ENCODE measurements at regions not wholly inside any gene's neighbourhood (a gene's known extent, or its start where the extent isn't known, plus 50 kb on each side); places are given as distances from the start of the nearest gene placed in this dataset.
"Not testable (repeated sequence)": the region's sequence is repeated elsewhere in the genome, so short reads cannot be mapped to it uniquely, and the experiment has no call there.

DNA sequence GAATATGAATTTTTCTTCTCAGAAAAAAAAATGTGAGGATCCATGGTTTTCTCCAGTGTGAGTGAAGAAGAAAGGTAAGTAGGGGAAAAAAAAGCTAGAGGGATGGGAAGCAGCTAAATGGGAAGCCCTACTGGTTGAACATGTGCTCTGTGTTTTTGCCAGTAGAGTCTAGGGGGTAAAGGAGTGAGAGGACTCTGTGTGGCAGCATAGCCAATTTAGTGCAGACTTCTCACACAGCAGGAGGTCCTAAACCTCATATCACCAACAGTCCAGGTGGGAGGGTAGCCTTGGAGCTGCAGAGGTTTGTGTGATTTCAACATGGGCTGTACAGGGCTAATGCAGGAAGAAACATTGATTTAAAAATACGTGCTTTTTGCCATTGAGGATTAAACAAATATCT, 334.5 kb upstream of the SPHKAP start:
- H3K27ac ChIP-seq, result no peak overlapping the region
- no peaks in the 10 kb centered on the region for H3K4me1 ChIP-seq (ENCODE audit: insufficient read depth)
- in situ Hi-C loops (cut with MboI), result no loop called here
- H3K4me3 ChIP-seq, result no peak overlapping the region
- H2AFZ ChIP-seq, result no peak overlapping the region
- no peaks in the 10 kb centered on the region for H3K79me2 ChIP-seq (ENCODE audit: insufficient read depth)
- H3K27me3 ChIP-seq (replicated peaks; ENCODE audit: insufficient read depth), result no peaks in the 10 kb centered on the region
- H3F3A ChIP-seq (ENCODE audit: insufficient read depth), result no peaks in the 10 kb centered on the region
- TF ChIP-seq EZH2phosphoT487 (IDR thresholded peaks at IDR 0.05; ENCODE audit: insufficient read depth, low read depth) (no peak), EZH2 (IDR thresholded peaks at IDR 0.05; ENCODE audit: insufficient read depth, poor library complexity, severe bottlenecking) (no peak)
- H3K9me2 ChIP-seq (ENCODE audit: insufficient read depth), result no peaks in the 10 kb centered on the region
- no peak overlapping the region for H3K9ac ChIP-seq
- WGBS, 2 experiments (ENCODE audit: low coverage in 1 of 2, low lambda C conversion rate in 2 of 2, missing lambda C conversion rate in 2 of 2), result 81 to 88% methylated on average over 1 of the region's 1 CpG
- DNase-seq, result no peak
- no peaks in the 10 kb centered on the region for H4K20me1 ChIP-seq (ENCODE audit: insufficient read depth)
- no peaks in the 10 kb centered on the region for H3K36me3 ChIP-seq (ENCODE audit: low read depth)
- H3K4me2 ChIP-seq (ENCODE audit: unreplicated experiment), result no peak overlapping the region
- no peaks in the 10 kb centered on the region for H3K9me3 ChIP-seq (ENCODE audit: low read depth)

DNA sequence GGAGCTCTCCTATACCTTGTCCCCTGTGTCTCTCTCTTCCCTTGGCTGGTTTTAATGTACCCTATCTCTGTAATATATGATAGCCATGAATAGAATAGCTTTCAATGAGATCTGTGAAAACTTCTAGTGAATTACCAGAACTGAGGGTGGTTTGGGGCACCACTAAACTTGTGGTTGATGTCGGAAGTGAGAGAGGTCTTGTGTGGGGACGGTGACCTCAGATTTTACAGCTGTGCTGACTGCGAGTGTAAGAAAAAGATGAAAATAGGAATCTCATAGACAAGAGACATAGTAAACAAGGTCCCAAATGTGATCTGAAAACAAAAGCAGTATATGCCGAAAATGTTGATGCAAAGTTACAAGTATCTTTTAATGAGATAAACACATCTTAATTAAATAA, 332.0 kb upstream of the SPHKAP start:
- H3K4me1 ChIP-seq (ENCODE audit: insufficient read depth); H3K9me3 ChIP-seq (ENCODE audit: low read depth); H3K27ac ChIP-seq; H3K79me2 ChIP-seq (ENCODE audit: insufficient read depth); H3K9me2 ChIP-seq (ENCODE audit: insufficient read depth); H2AFZ ChIP-seq; H3K4me2 ChIP-seq (ENCODE audit: unreplicated experiment); H3K27me3 ChIP-seq (replicated peaks; ENCODE audit: insufficient read depth); H3F3A ChIP-seq (ENCODE audit: insufficient read depth); DNase-seq; in situ Hi-C loops (cut with MboI); H3K36me3 ChIP-seq (ENCODE audit: low read depth); H3K4me3 ChIP-seq; H3K9ac ChIP-seq; H4K20me1 ChIP-seq (ENCODE audit: insufficient read depth): not testable (repeated sequence)
- WGBS, 2 experiments (ENCODE audit: low coverage in 1 of 2, low lambda C conversion rate in 2 of 2, missing lambda C conversion rate in 2 of 2), result 92 to 93% methylated on average over 4 of the region's 4 CpGs

- H2AFZ ChIP-seq, result no peak overlapping the region
- WGBS, 2 experiments (ENCODE audit: low coverage in 1 of 2, low lambda C conversion rate in 2 of 2, missing lambda C conversion rate in 2 of 2), result 54 to 56% methylated on average over 2 of the region's 2 CpGs
- in situ Hi-C loops (cut with MboI), result no loop called here
- no peaks in the 10 kb centered on the region for H3K36me3 ChIP-seq (ENCODE audit: low read depth)
- H3K4me3 ChIP-seq, result no peak overlapping the region
- H3K27me3 ChIP-seq (replicated peaks; ENCODE audit: insufficient read depth), result no peaks in the 10 kb centered on the region
- H3K4me2 ChIP-seq (ENCODE audit: unreplicated experiment), result no peak overlapping the region
- no peaks in the 10 kb centered on the region for H3K79me2 ChIP-seq (ENCODE audit: insufficient read depth)
- no peaks in the 10 kb centered on the region for H3K4me1 ChIP-seq (ENCODE audit: insufficient read depth)
- no peak for DNase-seq
- TF ChIP-seq EZH2 (IDR thresholded peaks at IDR 0.05; ENCODE audit: insufficient read depth, poor library complexity, severe bottlenecking) (no peak), EZH2phosphoT487 (IDR thresholded peaks at IDR 0.05; ENCODE audit: insufficient read depth, low read depth) (no peak)
- H4K20me1 ChIP-seq (ENCODE audit: insufficient read depth), result no peaks in the 10 kb centered on the region
- no peak overlapping the region for H3K9ac ChIP-seq
- no peak overlapping the region for H3K27ac ChIP-seq
- H3F3A ChIP-seq (ENCODE audit: insufficient read depth), result no peaks in the 10 kb centered on the region
- H3K9me2 ChIP-seq (ENCODE audit: insufficient read depth), result no peaks in the 10 kb centered on the region
- no peaks in the 10 kb centered on the region for H3K9me3 ChIP-seq (ENCODE audit: low read depth)
These were observed 327.5 kb upstream of the SPHKAP start for GRCh38 chr2:228509021-228509420.

GRCh38 chr2:228507870-228508269, 326.4 kb upstream of the SPHKAP start:
- in situ Hi-C loops (cut with MboI), result no loop called here
- no peaks in the 10 kb centered on the region for H3K9me3 ChIP-seq (ENCODE audit: low read depth)
- H3K27ac ChIP-seq, result no peak overlapping the region
- peak; percentile 7 for DNase-seq
- H3K4me3 ChIP-seq, result no peak overlapping the region
- H4K20me1 ChIP-seq (ENCODE audit: insufficient read depth), result no peaks in the 10 kb centered on the region
- H3F3A ChIP-seq (ENCODE audit: insufficient read depth), result no peaks in the 10 kb centered on the region
- H3K36me3 ChIP-seq (ENCODE audit: low read depth), result no peaks in the 10 kb centered on the region
- H3K9me2 ChIP-seq (ENCODE audit: insufficient read depth), result no peaks in the 10 kb centered on the region
- H3K4me1 ChIP-seq (ENCODE audit: insufficient read depth), result no peaks in the 10 kb centered on the region
- 34 to 39% methylated on average over 3 of the region's 3 CpGs for WGBS, 2 experiments (ENCODE audit: low coverage in 1 of 2, low lambda C conversion rate in 2 of 2, missing lambda C conversion rate in 2 of 2)
- no peak overlapping the region for H2AFZ ChIP-seq
- H3K27me3 ChIP-seq (replicated peaks; ENCODE audit: insufficient read depth), result no peaks in the 10 kb centered on the region
- H3K79me2 ChIP-seq (ENCODE audit: insufficient read depth), result no peaks in the 10 kb centered on the region
- no peak for TF ChIP-seq EZH2 (IDR thresholded peaks at IDR 0.05; ENCODE audit: insufficient read depth, poor library complexity, severe bottlenecking)
- no peak for TF ChIP-seq EZH2phosphoT487 (IDR thresholded peaks at IDR 0.05; ENCODE audit: insufficient read depth, low read depth)
- no peak overlapping the region for H3K4me2 ChIP-seq (ENCODE audit: unreplicated experiment)
- no peak overlapping the region for H3K9ac ChIP-seq

DNA sequence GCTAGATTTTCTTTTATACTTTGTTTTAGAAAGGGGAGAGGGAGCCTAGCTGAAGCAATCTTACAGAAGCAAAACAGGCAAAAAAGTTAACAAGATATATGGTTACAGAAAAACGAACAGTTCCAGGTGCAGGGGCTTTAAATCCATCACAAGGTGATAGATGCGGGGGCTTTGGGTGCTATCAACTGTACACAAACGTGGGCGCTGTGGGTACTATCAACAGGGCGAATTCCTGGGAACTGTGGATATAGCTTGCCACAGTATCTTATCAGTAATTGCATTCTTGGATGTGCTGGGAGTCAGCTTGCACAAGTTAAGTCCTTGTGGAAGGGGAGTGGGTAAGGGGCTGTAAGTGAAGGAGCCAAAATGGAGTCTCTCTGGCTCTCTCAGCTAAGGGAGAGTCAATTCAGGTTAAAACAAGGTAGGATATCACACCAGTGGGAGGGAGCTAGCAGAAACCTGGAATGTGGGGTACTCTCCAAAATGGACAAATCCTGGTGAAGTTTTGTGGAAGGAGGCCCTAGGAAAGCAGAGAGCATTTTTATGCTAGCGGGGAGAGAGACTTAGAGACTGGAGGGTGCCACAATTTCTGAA, 325.8 kb upstream of the SPHKAP start:
- in situ Hi-C loops (cut with MboI), result no loop called here
- Histone ChIP-seq H3K36me3 (ENCODE audit: low read depth) (no peaks in the 10 kb centered on the region), H2AFZ (no peak overlapping the region), H3K9me3 (ENCODE audit: low read depth) (no peaks in the 10 kb centered on the region), H4K20me1 (ENCODE audit: insufficient read depth) (no peaks in the 10 kb centered on the region), H3K79me2 (ENCODE audit: insufficient read depth) (no peaks in the 10 kb centered on the region), H3K4me2 (ENCODE audit: unreplicated experiment) (no peak overlapping the region), H3F3A (ENCODE audit: insufficient read depth) (no peaks in the 10 kb centered on the region), H3K9ac (no peak overlapping the region), H3K27ac (no peak overlapping the region), H3K4me3 (no peak overlapping the region), H3K4me1 (ENCODE audit: insufficient read depth) (no peaks in the 10 kb centered on the region), H3K9me2 (ENCODE audit: insufficient read depth) (no peaks in the 10 kb centered on the region), H3K27me3 (replicated peaks; ENCODE audit: insufficient read depth) (no peaks in the 10 kb centered on the region)
- 82 to 86% methylated on average over 6 of the region's 6 CpGs for WGBS, 2 experiments (ENCODE audit: low coverage in 1 of 2, low lambda C conversion rate in 2 of 2, missing lambda C conversion rate in 2 of 2)
- TF ChIP-seq EZH2 (IDR thresholded peaks at IDR 0.05; ENCODE audit: insufficient read depth, poor library complexity, severe bottlenecking) (no peak), EZH2phosphoT487 (IDR thresholded peaks at IDR 0.05; ENCODE audit: insufficient read depth, low read depth) (no peak)
- DNase-seq, result no peak
